GM19351 (cell line): ENCODE measurements at regions not wholly inside any gene's neighbourhood (a gene's known extent, or its start where the extent isn't known, plus 50 kb on each side); places are given as distances from the start of the nearest gene placed in this dataset.

Experiments
- ATAC-seq: cut with Tn5 transposase; IDR thresholded peaks from one replicate; pipeline ENCODE4 v1.9.1; 2021; ENCODE audit warnings: mild to moderate bottlenecking, moderate library complexity; ENCODE audit not compliant: unreplicated experiment

- no peak for ATAC-seq
Measured at GRCh38 chr3:5068531-5069050, 53.5 kb upstream of the ARL8B start.

- no peak for ATAC-seq
Measured at GRCh38 chr3:5069627-5070026, 52.5 kb upstream of the ARL8B start.

GRCh38 chr3:5071061-5071460 lies 51.0 kb upstream of the ARL8B start:
- no peak for ATAC-seq

- ATAC-seq = no peak
Measured at GRCh38 chr3:5072100-5072816, 49.8 kb upstream of the ARL8B start.
